Activated CD8-positive, alpha-beta memory T cell treated with anti-CD3 and anti-CD28 coated beads for 48 hours (primary cell): ENCODE measurements at regions not wholly inside any gene's neighbourhood (a gene's known extent, or its start where the extent isn't known, plus 50 kb on each side); places are given as distances from the start of the nearest gene placed in this dataset.
"Not testable (repeated sequence)": the region's sequence is repeated elsewhere in the genome, so short reads cannot be mapped to it uniquely, and the experiment has no call there.

Experiments
- DNase-seq, 3 experiments: peaks; one replicate each; pipeline ENCODE4 v3.0.0-alpha.2; 2020; ENCODE audit warnings: low read depth in 2 of 3, low spot score in 2 of 3

DNA sequence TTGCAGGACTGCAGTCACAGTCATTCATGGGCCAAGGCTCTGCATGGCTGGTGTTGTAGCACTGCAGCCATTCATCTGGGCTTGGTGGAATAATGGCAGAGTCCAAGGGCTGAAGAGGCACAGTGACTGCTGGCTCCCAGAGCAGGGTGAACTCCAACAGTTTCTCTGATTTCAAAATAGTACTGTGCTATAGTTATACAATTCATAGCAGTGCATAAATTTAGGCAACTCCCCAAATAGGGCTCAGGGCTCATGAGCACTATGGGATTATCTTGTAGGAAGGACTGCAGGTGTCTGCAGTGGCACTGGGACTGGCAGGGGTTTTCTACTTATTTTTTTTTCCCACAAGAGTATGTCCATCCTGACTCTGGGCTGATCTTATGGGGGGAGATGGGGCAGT, 642.5 kb upstream of the SGCD start:
- DNase-seq, result no peak

DNA sequence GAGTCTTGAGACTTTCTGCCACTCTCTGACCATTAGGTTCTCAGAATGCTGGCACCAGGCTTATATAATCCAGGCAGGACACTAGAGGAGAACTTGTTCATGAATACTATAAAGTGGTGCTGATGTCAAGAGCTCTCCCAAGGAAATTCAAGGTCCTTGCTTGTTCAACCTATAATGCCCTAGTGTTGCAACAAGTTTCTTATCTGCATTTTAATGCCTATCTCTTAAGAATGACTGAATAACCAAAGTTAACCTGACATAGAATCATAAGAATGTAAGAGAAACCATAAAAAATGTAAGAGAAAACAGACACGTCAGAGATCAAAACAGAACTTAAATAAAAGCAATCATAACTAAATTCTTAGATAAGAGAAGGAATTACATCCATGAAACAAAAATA, 640.8 kb upstream of the SGCD start:
- no peak for DNase-seq

DNA sequence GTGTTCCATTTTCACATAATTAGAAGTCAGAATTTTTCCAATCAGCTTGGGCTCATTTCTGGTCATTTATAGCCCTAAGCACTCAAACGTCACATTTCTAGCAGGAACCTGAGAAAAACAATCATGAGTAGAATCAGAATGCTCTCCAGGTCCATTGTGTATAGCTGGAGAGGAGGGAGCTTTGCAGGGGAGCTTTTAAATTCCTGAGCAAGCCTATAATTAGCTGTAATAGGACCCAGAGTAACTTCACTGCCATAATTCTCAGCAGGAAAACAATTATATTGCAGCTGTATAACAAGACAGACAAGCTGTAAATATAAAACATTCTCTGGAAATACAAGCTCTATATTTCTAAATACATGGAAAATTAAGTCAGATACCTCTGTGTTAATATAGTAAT, 637.6 kb upstream of the SGCD start:
- DNase-seq, result no peak

DNA sequence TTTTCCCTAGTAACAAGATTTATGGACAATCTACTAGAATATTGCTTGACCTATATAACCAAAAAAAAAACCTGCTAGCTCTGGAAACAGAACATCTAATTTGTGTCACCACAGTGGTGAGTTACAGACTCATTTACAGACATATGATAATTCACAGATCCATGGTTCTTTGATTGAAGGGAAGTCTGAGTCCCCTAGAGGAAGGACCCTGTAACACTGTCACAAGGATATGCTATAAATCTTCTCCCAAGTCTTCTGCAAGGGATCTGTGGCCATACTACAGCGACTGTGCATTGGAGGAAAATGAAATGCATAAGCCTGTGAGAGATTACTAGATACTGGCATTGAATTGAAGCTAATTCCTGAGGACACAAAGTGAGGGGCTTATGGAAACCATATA, 630.6 kb upstream of the SGCD start:
- DNase-seq, result no peak

DNA sequence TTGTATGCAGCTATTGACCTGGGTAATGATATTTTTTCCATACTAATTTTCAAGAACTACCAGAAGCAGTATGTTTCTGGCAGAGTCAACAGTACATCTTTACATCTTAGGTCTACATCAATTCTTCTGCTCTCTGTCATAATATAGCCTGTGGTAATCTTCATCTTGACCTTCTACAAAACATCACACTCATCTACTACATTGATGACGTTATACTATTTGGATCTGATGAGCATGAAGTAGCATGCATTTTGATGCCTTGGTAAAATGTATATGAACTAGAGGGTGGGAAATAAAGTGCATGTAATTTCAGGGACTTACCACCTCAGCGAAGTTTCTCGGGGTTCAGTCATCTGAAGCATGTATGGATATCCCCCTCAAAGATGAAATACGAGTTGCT, 629.7 kb upstream of the SGCD start:
- DNase-seq, result no peak

DNA sequence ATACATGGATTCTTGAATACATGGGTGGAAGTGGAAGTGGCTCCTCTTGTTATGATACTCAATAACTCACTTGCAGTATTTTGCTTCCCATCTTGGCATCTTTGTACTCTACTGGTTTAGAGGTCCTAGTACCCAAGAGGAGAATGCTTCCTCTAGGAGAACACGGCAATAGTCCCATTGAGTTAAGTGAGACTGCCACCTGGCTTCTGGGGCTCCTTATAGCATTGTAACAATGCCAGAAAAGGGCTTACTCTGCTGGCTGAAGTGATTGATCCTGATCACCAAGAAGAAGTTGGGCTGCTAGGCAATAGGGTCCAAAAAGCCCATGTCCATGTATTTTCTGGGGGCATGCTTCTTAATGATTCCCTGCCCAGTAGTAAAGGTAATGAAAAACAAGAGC, 627.6 kb upstream of the SGCD start:
- no peak for DNase-seq

DNA sequence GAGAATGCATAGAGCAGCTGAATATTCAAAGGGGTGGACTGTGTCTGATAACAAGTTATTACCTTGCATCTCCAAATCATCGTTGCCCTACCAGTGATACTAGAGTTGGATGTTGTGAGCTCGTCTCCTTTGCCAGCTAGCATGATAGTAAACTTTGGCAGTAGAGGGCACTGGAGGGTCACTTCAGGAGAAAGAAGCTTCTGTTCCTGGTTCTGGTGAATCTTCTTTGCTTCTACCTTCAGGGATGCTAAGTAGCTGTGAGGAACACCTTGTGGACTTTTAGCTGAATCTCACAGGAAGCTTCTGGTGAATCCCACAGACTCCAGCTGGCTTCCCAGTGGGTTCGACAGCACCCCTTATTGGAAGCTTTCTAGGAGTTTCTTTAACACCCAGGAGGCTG, 626.6 kb upstream of the SGCD start:
- no peak for DNase-seq

DNA sequence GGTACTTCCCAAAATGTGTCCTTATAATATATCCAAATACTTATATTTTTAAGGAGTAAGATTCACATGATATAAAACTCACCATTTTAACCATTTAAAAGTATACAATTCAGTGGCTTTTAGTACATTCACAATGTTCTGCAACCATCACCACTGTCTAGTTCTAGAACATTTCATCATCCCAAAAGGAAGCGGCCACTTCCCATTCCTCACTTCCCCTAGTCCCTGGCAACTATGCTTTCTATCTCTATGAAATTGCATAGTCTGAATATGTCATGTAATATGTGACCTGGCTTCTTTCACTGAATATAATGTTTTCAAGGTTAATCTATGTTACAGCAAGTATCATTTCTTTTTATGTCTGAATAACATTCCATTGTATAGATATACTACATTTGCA, 615.1 kb upstream of the SGCD start:
- DNase-seq, result no peak

DNA sequence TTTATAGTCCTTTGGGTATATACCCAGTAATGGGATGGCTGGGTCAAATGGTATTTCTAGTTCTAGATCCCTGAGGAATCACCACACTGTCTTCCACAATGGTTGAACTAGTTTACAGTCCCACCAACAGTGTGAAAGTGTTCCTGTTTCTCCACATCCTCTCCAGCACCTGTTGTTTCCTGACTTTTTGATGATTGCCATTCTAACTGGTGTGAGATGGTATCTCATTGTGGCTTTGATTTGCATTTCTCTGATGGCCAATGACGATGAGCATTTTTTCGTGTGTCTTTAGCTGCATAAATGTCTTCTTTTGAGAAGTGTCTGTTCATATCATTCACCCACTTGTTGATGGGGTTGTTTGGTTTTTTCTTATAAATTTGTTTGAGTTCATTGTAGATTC, 612.5 kb upstream of the SGCD start:
- DNase-seq, result not testable (repeated sequence)

DNA sequence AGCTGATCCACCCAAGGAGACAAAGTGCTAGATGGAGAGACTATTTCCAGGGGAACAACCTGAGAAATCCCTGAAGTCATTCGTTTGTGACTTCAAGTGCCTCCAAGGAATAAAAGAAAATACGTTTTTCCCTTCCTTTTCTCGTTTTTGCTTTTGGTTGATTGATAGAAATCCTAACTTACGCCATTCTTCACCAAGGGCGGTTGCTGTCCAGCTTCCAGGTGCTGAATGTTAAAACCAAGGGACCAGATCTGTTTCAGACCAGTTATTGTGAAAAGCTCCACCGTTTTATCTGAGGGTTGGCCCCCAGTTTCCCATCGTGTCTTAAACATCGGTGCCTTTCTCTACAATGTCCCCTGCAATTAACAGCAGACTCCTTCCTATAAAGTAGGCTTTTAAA, 600.7 kb upstream of the SGCD start:
- no peak for DNase-seq

DNA sequence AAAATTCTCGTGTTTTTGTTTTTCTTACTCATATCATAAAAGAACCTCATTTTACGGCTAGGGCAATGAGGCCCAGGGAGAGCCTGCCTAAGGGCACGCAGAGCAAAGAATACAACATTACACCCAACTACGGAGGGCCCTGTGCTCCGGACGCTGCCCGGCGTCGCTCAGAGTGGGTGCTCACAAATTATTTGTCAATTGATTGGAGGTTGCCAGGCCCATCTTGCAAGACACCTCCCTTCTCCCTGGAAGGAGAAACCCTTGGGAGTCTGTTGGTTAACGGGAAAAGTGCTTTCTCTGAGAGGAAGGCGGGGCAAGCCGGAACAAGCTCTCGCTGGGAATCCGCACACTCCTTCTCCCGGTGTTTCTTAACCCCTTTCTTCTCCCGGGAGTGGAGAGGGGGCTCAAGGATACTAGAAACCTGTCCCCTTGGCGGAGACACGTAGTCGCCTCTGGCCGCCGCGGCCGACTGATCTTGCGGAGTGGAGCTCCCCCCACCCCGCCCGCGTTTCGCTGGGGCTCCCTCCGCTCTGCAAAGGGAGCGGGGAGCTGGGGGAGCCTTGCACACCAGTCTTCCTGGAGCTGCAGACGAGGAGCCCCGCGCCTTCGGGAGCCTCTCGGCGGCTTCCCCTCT, 599.3 kb upstream of the SGCD start:
- no peak for DNase-seq

DNA sequence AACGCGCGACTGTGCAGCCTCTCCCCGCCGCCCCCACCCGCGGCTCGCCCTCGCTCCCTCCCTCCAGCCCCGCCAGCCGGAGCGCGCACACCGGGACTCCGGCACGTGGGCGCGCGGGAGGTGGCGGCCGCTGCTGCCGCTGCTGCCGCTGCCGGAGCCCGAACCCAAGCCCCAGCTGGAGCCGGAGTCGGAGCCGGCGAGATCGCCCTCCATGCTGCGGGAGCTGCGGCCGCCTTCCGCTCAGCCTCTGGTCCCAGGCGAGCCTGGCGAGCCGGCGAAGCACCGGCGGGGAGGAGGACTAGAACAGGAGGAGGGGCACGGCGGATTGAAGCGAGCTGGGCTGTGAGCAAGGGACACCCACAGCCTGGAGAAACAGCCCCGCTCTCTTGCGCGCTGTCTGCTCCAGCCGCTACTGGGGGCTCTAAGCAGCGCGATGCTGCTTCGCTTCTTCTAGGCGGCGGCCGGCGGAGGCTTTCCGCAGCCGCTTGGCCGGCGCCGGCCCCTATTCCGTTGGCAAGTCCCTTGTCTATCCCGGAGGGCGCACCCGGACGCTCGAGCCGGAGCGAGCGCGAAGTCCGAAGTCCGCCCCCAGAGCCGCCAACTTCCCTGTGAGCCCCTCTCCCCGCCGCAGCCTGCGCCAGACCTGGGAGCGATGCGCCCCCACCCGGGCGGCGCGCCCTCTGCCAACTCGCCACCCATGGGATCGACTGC, 598.7 kb upstream of the SGCD start:
- no peak for DNase-seq

DNA sequence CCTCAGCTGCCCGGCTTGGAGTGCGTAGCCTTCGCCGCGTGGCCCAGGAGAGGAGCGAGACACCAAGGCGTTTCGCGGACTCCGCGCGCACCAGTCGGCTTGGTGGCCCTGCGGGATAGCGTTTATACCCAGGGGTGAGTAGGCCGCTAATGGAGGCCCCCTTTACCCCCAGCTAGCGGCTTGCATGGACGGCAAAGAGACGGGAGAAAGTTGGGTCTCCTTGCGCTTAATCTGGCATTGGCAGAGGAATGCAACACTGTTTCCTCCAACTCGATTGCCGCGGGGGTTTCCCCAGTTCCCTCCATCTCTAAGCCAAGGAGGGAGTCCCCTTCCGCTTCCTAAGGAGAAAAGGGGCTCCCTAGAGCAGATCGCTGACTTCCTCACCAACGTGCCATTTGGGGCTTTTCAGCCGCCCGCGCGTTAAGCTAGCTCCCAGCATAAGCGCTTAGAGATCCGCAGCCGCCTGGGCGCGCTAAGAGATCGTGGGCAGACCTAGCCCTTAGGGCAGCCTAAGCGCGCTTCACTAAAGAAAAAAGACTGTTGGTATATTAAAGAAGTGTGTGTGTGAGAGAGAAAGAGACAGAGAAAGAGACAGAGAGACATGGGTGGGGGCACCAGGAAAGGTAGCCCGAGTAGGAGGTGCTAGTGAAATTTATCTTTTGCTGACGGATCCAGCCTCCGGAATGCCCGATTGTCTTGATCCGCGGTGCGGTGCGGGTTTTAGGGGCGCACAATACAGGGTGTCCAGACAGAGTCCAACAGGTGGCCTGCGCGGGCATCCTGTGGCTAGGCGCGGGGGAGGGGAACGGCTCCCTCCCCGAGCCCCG, 597.9 kb upstream of the SGCD start:
- no peak for DNase-seq

DNA sequence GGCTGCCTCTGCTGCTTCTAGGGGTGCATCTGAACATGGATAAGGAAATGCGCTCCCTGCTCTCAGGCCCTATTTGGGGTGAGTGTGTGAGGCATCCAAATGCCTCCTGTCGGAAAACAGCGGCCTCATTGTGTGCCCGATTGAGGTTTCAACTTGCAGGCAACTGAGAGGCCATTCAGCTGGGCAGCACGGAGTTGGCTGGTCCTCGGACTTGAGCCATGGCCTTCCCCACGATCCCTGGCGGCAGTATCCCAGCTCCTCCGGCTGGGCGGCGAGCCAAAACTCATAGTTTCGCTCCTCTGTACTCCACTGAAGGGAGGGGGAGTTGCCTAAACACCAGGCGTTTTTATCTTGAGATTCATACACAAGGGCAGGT, 597.3 kb upstream of the SGCD start:
- no peak for DNase-seq

DNA sequence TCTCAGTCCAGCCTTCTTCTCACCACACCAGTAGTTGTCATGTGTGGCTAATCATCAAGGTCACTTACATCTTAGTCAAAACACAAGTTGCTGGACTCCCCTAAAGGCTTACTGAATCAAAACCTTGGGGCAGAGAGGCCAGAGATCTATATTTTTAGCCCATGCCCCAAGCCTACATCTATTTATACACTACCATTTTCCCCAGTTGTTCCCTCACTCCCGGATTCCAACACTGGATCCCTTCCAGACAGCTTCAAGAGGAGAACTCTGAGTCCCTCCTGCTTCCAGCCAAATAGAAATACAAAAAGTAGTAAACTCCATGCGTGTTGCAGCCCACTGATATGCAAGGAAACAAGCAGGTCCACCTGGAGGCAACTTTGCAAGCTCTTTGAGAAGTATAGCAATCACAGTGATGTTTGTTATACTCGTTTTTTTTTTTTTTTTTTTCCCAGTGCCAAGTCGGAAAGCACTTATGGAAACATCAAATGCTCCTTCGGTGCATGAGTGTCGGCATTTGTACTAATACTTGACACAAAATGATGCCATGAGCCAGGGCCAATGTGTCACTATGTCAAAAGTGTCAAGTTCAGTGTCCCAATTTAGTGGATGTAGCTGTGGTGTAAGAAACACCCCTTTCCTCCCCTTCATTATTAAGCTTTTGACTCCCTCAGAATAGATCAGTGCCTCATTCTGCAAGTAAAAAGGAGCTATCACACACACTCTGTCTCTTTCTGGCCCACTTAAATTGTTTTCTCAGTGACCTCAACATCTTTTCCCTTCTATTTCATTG, 594.2 kb upstream of the SGCD start:
- DNase-seq, result no peak

DNA sequence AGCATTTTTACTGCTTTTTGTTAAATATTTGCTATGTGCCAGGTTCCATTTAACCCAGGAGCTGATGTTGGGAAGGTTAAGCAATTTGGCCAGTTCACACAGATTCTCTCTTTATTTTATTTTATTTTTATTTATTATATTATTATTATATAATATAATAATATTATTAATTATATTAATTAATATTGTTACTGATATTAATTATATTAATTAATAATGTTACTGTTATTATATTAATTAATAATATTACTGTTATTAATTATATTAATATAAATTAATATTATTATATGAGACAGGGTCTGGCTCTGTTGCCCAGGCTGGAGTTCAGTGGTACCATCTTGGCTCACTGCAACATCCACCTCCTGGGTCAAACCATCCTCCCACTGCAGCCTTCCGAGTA, 593.0 kb upstream of the SGCD start:
- DNase-seq, result no peak

DNA sequence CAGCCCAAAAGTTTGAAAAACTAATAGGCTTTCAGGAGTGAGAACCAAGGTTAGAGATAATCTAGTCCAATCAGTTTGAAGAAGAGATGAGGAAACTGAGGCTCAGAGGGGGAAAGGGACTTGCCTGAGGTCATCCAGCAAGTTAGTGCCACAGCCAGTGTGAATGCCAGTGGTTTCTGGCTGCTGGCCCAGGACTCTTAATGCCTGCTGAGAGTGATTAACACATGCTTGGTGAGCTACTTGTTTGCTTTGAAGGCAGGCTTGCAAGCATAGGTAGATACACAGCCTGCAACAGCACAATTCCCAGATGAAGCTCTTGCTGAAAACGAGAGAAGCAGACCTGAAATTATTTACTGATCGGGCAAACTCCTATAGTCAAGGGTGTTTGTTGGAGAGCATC, 591.6 kb upstream of the SGCD start:
- DNase-seq, result no peak

DNA sequence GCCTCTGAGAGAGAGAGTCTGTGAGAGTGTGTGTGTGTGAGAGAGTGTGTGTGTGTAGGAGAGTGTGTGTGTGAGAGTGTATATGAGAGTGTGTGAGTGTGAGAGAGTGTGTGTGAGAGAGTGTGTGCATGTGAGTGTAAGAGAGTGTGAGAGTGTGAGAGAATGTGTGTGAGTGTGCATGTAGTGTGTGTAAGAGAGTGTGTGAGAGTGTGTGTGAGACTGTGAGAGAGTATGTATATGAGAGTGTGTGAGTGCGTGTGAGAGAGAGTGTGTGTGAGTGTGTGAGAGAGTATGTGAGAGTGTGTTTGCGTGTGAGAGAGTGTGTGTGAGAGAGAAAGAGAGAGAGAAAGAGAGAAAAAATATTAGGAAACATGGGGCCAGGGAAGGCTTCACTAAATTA, 588.3 kb upstream of the SGCD start:
- no peak for DNase-seq

DNA sequence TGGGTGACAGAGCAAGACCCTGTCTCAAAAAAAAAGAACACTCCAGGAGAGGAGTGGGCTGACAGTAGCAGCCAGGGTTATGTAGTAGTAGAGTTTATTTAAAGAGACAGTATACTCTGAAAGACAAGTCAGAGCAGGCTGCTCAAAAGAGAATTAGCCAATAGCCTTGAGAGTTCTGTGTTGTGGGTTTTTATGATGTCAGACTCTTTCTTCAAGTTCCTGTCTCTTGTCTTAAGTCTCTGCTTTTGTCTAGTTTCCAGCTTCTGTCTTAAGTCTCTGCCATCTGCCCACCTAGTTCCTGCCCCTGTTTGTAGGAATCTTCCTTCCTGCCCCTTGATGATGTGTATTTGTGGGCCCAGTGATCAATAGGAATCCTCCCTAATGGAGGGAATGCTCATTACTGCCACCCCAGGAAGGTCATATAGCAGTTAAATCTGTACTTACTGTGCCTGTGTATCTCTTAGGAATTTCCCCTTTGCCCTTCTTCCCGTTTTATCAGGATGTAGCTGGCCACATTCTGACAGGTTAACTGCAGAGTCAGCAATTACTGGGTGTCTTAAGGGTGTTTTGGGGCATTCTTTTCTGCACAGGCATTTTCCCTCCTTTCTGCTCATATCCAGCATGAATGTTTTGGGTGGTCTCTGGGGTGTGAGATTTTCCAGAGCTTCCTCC, 580.5 kb upstream of the SGCD start:
- no peak for DNase-seq

DNA sequence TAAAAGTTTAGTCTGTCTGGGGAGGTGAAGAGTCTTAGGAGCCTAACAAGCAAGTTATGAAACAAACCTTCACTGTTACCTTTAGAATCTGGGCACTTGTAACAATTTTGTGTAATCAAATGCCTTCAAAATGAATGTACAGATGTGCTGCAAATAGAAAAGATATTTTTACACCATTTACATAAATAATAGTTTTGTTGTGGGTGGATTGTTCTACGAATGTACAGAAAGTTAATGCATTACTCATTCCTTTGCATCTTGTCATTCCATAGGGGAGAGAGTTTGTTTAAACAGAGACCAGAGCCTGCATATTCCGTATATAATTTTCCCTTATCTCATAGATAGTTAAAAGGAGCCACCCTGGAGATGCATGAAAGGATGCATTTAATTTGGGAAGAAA, 576.9 kb upstream of the SGCD start:
- DNase-seq, result no peak

DNA sequence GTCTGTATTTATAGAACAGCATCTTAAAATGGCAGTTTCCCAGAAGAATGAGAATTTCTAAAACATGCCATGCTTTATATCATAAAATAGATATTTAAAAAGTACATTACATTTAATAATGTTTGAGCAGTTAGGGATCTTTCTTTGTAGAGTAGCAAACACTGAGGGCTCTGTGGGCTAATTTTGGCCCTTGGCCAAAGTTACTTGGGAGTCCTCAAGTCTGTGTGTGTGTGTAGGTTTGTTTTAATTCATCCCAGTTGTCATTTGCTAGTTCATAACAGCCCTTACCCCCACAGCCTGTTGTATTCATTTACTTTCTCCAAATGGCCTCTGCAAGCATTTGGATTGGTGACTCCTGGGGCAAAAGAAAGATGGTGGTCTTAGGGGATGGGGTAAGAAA, 576.4 kb upstream of the SGCD start:
- DNase-seq, result no peak
